Stimulated activated CD4-positive, alpha-beta T cell treated with anti-CD3 and anti-CD28 coated beads, Interleukin-12 subunit alpha, Interleukin-12 subunit beta, amount 100 ng/mL, for 24 hours (primary cell): ENCODE measurements at regions not wholly inside any gene's neighbourhood (a gene's known extent, or its start where the extent isn't known, plus 50 kb on each side); places are given as distances from the start of the nearest gene placed in this dataset.

Experiments used
- DNase-seq, 2 experiments: peaks; one replicate each; pipeline ENCODE4 v3.0.0-alpha.2; 2020; ENCODE audit warnings: low read depth in 2 of 2

GRCh38 chr16:86117235-86117634 is 218.3 kb downstream of the IRF8 start:
- no peak for DNase-seq

- DNase-seq = no peak
Measured at GRCh38 chr16:86117756-86118155, 218.8 kb downstream of the IRF8 start.

GRCh38 chr16:86118467-86119307 is 219.7 kb downstream of the IRF8 start:
- DNase-seq = no peak

GRCh38 chr16:86120201-86121192 is 221.5 kb downstream of the IRF8 start:
- DNase-seq = no peak

- DNase-seq = no peak
Measured at GRCh38 chr16:86121374-86122010, 222.5 kb downstream of the IRF8 start.

- DNase-seq = no peak
Measured at GRCh38 chr16:86122681-86123342, 223.8 kb downstream of the IRF8 start.

- no peak for DNase-seq
Measured at GRCh38 chr16:86124321-86124720, 225.4 kb downstream of the IRF8 start.

- no peak for DNase-seq
Measured at GRCh38 chr16:86126891-86127290, 227.9 kb downstream of the IRF8 start.

- DNase-seq = no peak
Measured at GRCh38 chr16:86127366-86127765, 228.4 kb downstream of the IRF8 start.

GRCh38 chr16:86128246-86128645 is 229.3 kb downstream of the IRF8 start:
- no peak for DNase-seq

GRCh38 chr16:86129541-86129940 is 230.6 kb downstream of the IRF8 start:
- DNase-seq = no peak

GRCh38 chr16:86133377-86133776 is 234.4 kb downstream of the IRF8 start:
- DNase-seq = no peak

- no peak for DNase-seq
Measured at GRCh38 chr16:86133847-86134375, 234.9 kb downstream of the IRF8 start.

GRCh38 chr16:86134802-86135461 is 236.0 kb downstream of the IRF8 start:
- DNase-seq = no peak

- no peak for DNase-seq
Measured at GRCh38 chr16:86137359-86137758, 238.4 kb downstream of the IRF8 start.

- no peak for DNase-seq
Measured at GRCh38 chr16:86138121-86139085, 239.4 kb downstream of the IRF8 start.

GRCh38 chr16:86142801-86143236 is 243.9 kb downstream of the IRF8 start:
- no peak for DNase-seq

GRCh38 chr16:86143666-86144065 is 244.7 kb downstream of the IRF8 start:
- DNase-seq = no peak

GRCh38 chr16:86145669-86146068 is 246.7 kb downstream of the IRF8 start:
- DNase-seq = no peak
